EH (cell line): ENCODE measurements at regions not wholly inside any gene's neighbourhood (a gene's known extent, or its start where the extent isn't known, plus 50 kb on each side); places are given as distances from the start of the nearest gene placed in this dataset.
A peak's percentile ranks its signal among the peaks of the same experiment; 100 is the strongest.
"Not testable (repeated sequence)": the region's sequence is repeated elsewhere in the genome, so short reads cannot be mapped to it uniquely, and the experiment has no call there.

ENCODE experiments used
- DNase-seq: peaks from one replicate; pipeline ENCODE4 v3.0.0-alpha.2; 2015; ENCODE audit warnings: low read depth

DNA sequence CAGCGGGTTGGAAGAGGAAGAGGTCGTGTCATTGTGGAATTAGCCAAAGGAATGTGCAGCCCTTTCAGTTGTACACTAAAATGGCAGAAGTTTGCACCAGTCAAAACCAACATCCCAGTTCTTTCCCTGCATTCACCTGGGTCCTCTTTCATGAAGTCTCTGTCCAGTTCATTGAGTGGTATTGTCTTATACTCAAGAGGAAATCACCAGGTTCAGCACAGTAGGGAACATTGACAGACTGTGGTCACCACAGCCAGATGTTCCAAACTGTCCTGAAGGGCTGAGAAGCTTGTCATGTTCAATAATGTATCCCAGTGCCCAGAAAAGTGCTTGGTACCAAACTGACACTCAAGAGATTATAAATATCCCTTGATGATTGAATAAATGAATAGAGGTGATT, 131.6 kb downstream of the GLUL start:
- no peak for DNase-seq

DNA sequence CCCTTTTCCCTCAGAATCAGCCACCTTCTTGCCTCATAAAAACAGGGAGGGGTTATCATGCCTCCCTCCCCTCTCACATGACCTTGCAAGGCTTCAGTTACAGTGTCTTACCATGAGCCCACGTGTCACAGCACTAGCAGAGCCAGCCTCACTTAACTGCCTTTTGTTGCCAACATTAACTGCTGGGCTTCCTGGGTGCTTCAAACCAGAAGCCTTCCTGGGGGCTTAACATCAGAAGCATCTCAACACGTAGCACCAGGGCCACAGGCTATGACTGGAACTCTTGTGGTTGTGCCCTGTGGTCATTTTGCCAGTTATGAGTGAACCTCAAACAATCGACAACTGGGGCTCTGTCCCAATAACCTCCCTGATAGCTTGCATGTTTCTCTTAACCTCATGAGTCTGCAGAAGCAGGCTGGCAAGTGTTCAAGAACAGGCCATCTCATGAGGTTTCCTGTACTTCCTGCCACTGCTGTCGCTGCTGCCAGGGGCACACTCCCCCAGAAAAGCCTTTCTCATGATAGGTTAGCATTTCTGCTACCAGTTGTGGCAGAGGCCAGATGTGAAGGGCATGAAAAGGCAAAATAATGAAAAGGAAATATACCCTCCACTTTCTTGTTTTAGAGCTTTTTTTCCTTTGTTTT, 132.2 kb downstream of the GLUL start:
- peak; percentile 84 for DNase-seq

DNA sequence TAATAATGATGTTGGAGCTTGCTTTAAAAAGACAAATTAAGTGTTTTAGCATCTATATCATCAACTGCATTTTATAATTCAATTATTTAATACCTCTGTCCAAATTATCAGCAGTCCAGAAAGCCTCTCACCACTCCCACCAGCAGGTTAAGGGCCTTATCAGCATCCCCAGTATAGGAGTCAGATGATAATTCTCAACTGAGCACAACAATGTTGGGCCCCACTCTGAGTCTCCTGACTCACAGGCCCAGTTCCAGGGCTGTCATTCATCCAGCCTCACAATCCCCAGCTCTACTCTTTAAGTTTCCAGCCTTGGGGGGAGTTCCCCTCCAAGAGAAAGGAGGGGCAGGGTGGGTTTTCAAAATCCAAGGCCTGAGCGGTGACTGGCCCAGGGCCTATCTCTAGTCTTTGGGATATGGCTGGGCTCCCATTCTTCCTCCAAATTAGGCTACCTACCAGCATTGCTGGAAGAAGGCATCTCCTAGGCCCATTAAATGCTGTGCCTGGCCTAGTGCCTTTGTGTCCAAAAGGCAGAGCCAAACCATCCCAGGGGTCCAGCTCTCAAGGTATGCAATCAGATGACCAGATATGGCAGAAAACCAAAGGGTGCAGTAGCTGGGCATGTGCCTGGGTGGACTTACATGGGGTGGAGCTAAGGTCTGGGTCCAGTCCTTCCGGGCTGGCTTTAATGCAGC, 134.1 kb downstream of the GLUL start:
- DNase-seq: no peak

DNA sequence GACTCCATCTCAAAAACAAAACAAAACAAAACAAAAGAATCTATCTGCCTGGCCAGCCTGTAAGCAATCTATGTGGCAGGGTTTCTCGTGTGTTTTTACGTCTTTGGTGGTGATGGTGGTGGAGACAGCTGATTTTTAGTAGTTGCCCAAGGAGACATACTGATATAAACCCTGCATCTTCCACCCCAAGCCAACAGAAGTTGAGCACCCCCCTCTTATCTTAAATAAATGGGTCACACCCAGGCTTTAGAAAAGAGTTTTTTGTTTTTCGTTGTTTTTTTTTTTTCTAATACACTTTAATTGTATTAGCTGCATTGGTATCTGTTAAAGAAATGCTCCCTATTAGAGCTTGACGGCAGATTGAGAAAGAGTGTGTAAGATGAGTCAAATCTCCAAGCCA, 134.7 kb downstream of the GLUL start:
- no peak for DNase-seq

DNA sequence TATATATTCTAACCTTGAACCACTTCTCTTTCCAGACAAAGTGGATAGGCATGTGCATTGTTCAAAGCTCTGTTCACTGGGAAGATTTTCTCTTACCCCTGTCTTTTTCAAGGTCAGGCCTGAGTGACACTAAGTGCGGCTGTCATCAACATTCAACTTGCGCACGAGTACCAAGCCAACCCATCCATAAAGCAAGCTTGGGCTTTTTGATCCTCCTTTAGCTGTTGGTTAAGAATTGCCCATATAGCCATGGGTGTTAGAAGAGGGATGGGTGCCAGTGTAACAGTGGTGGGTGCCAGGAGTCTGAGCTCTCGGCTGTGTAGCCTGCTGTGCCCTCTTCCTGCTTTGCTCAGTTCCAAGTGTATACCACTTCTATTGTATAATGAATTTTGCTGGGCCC, 136.1 kb downstream of the GLUL start:
- DNase-seq: no peak

GRCh38 chr1:182253319-182253860, 138.2 kb downstream of the GLUL start:
- no peak for DNase-seq

GRCh38 chr1:182251561-182251960, 140.0 kb downstream of the GLUL start:
- no peak for DNase-seq

DNA sequence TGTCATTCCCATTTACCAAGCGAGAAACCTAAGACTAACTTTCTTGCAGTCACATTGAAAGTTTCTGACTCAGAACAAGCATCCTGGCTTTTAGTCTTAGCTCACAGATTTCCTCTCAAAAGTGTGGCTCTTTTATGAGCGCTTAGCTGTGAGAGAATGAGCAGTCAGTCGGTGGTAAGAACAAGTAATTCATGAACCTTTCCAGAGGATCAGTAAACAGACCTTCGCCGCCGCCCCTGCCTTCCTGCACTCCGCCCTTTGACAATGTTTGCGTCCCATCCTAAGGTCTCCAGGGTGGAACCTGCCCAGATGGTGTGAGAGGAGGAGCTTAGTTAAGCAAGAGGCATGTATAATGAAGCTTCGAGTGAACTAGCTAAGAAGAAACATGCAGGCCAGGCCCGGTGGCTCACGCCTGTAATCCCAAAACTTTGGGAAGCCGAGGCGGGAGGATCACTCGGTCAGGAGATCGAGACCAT, 142.4 kb downstream of the GLUL start:
- no peak for DNase-seq

DNA sequence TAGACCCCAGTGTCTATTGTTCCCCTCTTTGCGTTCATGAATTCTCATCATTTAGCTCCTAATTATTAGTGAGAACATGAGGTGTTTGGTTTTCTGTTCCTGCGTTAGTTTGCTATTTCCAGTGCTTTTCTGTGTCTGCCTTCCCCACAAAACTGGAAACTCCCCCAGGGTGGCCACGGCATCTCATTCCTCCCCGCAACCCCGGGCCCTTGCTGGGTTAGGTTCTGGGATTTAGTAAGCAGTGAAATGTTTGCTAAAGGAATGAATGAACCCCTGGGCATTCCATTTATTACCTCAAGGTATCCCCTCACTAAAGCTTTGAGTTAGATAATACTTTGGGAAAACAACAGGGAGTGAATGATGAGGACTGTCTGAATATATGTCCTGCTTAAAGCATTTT, 142.9 kb downstream of the GLUL start:
- DNase-seq: no peak

DNA sequence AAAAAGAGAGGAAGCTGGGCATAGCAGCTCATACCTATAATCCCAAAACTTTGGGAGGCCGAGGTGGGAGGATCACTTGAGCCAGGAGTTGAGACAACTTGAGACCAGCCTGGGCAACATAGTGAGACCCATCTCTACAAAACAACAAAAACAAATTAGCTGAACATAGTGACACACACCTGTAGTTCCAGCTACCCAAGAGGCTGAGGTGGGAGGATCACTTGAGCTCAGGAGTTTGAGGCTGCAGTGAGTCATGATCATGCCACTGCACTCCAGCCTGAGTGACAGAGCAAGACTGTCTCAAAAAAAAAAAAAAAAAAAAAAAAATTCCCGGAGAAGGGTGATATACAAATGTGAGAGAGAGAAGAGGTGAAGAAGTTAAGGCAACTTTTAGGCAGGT, 143.8 kb downstream of the GLUL start:
- not testable (repeated sequence) for DNase-seq

GRCh38 chr1:182246783-182247182, 144.8 kb downstream of the GLUL start:
- no peak for DNase-seq

GRCh38 chr1:182245040-182245439, 146.6 kb downstream of the GLUL start:
- no peak for DNase-seq

- no peak for DNase-seq
Measured at GRCh38 chr1:182244451-182244850, 147.1 kb downstream of the GLUL start.

GRCh38 chr1:182242641-182243040, 148.9 kb downstream of the GLUL start:
- DNase-seq: no peak

DNA sequence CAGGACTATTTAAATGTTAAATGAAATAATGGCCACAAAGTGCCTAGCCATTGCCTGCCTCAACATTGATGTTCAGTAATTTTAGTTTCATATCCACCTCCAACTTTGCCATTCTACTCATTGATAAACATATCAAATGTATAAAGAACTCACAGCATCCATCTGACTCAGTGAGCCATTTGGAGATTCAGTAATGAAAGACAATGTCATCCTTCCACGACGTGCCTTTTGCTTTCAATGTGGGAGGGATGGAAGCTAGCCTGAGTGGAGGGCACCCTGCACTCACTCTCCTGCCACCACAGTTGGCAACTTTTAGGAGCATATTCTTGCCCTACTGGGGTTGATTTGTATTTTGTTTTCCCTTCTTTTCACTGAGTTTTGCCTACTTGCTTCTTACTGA, 151.5 kb downstream of the GLUL start:
- no peak for DNase-seq

GRCh38 chr1:182238421-182238820, 153.2 kb downstream of the GLUL start:
- DNase-seq: no peak

GRCh38 chr1:182237329-182237728, 154.3 kb downstream of the GLUL start:
- no peak for DNase-seq

GRCh38 chr1:182236651-182237077, 154.9 kb downstream of the GLUL start:
- DNase-seq: no peak

DNA sequence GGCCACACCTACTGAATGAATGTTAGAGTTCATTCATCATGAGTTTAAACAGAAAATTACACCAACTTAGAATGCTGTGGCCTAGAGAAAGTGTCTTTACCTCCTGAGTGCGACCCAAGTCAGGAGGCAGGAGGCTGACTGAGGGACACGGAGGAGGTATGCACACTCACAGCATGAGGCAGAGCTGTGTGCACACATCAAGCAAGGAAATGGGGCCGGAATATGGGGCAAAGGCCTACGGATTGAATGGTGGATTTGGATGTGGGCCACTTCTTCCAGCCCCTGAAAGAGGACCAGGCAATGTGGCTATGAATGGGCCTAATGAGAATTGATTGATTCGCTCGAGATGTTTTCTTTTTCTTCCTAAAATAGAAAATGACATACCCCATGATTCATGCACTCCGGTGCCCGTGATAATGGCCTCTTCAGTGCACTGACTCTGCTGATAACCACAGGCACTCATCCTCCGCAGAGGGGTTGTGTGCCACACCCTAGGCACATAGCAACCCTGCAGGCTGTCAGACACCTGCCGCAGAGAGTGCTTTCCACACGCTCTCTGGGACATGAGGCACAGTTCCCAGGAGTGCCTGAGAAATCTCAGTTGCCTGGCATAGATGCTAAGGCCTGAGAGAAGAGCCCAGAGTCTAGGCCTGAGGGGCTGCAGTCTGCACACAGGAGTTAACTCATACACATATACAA, 155.5 kb downstream of the GLUL start:
- peak; percentile 46 for DNase-seq

DNA sequence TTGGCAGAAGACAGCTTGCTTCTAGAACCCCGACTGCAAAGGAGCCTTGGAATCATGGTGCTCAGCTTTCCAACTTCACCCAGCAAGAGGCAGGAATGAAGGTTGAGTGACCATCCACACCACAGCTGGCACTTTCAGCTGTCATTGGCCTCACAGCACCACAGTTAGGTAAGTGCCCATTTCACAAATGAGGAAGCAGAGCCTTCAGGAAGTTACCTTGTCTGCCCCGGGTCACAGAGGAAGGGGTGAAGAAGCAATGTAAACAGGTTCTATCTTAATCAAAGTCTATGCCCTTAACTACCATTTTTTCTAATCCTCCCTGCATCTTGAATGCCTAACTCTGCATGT, 156.0 kb downstream of the GLUL start:
- no peak for DNase-seq

DNA sequence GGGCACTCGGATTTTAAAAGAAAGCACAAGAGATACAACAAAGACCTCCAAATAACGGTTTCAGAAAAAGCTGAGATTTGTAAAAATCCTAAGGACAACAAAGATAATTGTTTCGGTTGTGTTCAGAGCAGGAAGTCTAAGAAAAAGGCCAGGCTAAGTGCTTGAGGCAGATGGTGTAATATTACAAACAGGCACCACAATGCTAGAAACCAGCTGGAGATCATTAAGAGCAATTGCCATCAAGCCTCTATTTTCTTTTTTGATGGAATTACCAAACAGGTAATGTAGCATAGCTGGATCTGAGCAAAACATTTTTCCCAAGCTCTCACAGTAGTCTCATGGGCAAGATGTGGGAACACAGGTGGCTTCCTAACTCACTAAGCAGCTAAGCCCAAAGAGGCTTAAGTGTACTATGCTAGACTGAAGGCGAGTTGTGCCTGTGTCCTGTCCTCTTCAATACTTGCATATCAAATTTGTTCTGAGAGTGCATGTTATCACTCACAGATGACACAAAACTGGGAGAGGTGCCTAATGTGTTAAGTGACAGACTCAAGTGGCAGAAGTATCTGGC, 161.6 kb downstream of the GLUL start:
- peak; percentile 39 for DNase-seq

- DNase-seq: no peak
Measured at GRCh38 chr1:182229451-182229850, 162.1 kb downstream of the GLUL start.
